ENCODE measurements at regions not wholly inside any gene's neighbourhood (a gene's known extent, or its start where the extent isn't known, plus 50 kb on each side); places are given as distances from the start of the nearest gene placed in this dataset.

DNA sequence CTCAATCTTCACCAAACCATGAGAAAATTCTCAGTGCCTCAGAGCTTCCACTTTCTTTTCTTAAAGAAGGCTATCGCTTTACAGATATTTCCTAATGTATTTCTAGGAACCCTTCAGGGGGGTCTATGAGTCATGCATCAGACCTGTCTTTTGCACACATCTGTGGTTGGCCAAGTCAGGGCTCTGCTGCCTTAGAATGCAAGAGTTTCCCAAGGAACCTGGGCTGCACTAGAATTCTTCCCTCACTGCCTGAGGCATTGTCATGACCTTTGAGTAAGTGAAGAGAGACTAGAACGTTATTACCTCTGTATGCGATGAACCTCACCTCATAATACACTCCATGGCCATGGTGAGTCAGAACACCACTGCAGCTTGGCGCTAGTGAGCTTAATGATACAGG, 365.0 kb upstream of the ID4 start:
- Histone ChIP-seq H4K20me1 (ENCODE audit: insufficient read depth, low read length) (no peaks in the 10 kb centered on the region), H3K27me3 (ENCODE audit: control insufficient read depth in 2 of 2, insufficient read depth in 2 of 2, low read length in 2 of 2) (no peaks in the 10 kb centered on the region), H3K27ac (ENCODE audit: low read depth in 1 of 2, low read length in 2 of 2) (no peak overlapping the region), H3K79me2 (ENCODE audit: insufficient read depth, low read length) (no peaks in the 10 kb centered on the region), H3K4me1 (ENCODE audit: control insufficient read depth in 1 of 2, insufficient read depth in 2 of 2, low read length in 2 of 2) (no peaks in the 10 kb centered on the region), H3K4me3 (replicated peaks in 1 of 3; ENCODE audit: low read depth in 2 of 3, low read length in 3 of 3) (no peak overlapping the region), H3K4me2 (replicated peaks; ENCODE audit: extremely low read depth, low read length, poor library complexity, severe bottlenecking) (no peak overlapping the region), H3K36me3 (replicated peaks in 1 of 2; ENCODE audit: control insufficient read depth in 1 of 2, insufficient read depth in 2 of 2, low read length in 2 of 2) (no peaks in the 10 kb centered on the region), H3K9me3 (replicated peaks in 1 of 2; ENCODE audit: control insufficient read depth in 1 of 2, insufficient read depth in 1 of 2, low read length in 2 of 2) (peaks cover 7 to 12% of the 10 kb centered on the region in 2 donors), H3K9ac (ENCODE audit: insufficient read depth, low read length, poor library complexity, severe bottlenecking) (no peak overlapping the region), H2AFZ (ENCODE audit: insufficient read depth, low read depth, low read length, poor library complexity, severe bottlenecking) (no peak overlapping the region)
- Mint-ChIP-seq H3K36me3 (no peaks in the 10 kb centered on the region), H3K9me3 (peaks cover 0 to 14% (median 10%) of the 10 kb centered on the region in 7 donors), H3K4me1 (no peaks in the 10 kb centered on the region), H3K27ac (no peak overlapping the region), H3K27me3 (ENCODE audit: low read depth in 3 of 3) (peaks cover 0 to 2% (median 0%) of the 10 kb centered on the region in 3 donors), H3K4me3 (no peak overlapping the region)
- no peak for DNase-seq
- WGBS (ENCODE audit: insufficient coverage) = 100% methylated on average over 1 of the region's 4 CpGs
- TF ChIP-seq, protein P1, sequence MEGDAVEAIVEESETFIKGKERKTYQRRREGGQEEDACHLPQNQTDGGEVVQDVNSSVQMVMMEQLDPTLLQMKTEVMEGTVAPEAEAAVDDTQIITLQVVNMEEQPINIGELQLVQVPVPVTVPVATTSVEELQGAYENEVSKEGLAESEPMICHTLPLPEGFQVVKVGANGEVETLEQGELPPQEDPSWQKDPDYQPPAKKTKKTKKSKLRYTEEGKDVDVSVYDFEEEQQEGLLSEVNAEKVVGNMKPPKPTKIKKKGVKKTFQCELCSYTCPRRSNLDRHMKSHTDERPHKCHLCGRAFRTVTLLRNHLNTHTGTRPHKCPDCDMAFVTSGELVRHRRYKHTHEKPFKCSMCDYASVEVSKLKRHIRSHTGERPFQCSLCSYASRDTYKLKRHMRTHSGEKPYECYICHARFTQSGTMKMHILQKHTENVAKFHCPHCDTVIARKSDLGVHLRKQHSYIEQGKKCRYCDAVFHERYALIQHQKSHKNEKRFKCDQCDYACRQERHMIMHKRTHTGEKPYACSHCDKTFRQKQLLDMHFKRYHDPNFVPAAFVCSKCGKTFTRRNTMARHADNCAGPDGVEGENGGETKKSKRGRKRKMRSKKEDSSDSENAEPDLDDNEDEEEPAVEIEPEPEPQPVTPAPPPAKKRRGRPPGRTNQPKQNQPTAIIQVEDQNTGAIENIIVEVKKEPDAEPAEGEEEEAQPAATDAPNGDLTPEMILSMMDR (IDR thresholded peaks at IDR 0.05) = no peak
- intact Hi-C loops (cut with micrococcal nuclease) = no loop called here

DNA sequence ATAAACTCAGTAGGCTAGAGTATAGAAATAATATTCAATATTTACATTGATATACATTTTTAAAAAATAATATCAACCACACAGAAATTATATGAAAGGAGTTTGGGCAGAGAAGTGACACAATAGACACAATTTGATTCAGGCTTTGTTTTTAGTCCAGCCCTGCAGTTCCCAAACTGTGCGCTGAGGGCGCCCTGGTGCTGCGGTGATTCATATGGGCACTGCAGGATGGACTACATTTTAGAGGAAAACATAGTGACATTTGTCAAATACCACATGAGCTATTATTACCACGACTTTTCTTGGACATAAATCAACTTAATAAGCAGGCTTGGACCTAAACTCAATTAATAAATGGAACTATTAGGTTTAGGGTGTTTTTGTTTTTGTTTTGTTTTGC, 364.3 kb upstream of the ID4 start:
- WGBS (ENCODE audit: insufficient coverage) = 90% methylated on average over 3 of the region's 4 CpGs
- no peak overlapping the region for H3K4me3 ChIP-seq (replicated peaks in 1 of 3; ENCODE audit: low read depth in 2 of 3, low read length in 3 of 3)
- Mint-ChIP-seq H3K4me1 (no peaks in the 10 kb centered on the region), H3K27ac (no peak overlapping the region), H3K9me3 (peaks cover 0 to 14% (median 10%) of the 10 kb centered on the region in 7 donors), H3K36me3 (no peaks in the 10 kb centered on the region), H3K27me3 (ENCODE audit: low read depth in 3 of 3) (peaks cover 0 to 2% (median 0%) of the 10 kb centered on the region in 3 donors), H3K4me3 (no peak overlapping the region)
- TF ChIP-seq, protein P1 (IDR thresholded peaks at IDR 0.05) = no peak
- no peaks in the 10 kb centered on the region for H3K36me3 ChIP-seq (replicated peaks in 1 of 2; ENCODE audit: control insufficient read depth in 1 of 2, insufficient read depth in 2 of 2, low read length in 2 of 2)
- H4K20me1 ChIP-seq (ENCODE audit: insufficient read depth, low read length) = no peaks in the 10 kb centered on the region
- DNase-seq = no peak
- H2AFZ ChIP-seq (ENCODE audit: insufficient read depth, low read depth, low read length, poor library complexity, severe bottlenecking) = no peak overlapping the region
- no peak overlapping the region for H3K4me2 ChIP-seq (replicated peaks; ENCODE audit: extremely low read depth, low read length, poor library complexity, severe bottlenecking)
- no peak overlapping the region for H3K9ac ChIP-seq (ENCODE audit: insufficient read depth, low read length, poor library complexity, severe bottlenecking)
- no peak overlapping the region for H3K27ac ChIP-seq (ENCODE audit: low read depth in 1 of 2, low read length in 2 of 2)
- no peaks in the 10 kb centered on the region for H3K27me3 ChIP-seq (ENCODE audit: control insufficient read depth in 2 of 2, insufficient read depth in 2 of 2, low read length in 2 of 2)
- H3K79me2 ChIP-seq (ENCODE audit: insufficient read depth, low read length) = no peaks in the 10 kb centered on the region
- intact Hi-C loops (cut with micrococcal nuclease) = no loop called here
- H3K9me3 ChIP-seq (replicated peaks in 1 of 2; ENCODE audit: control insufficient read depth in 1 of 2, insufficient read depth in 1 of 2, low read length in 2 of 2) = peaks cover 7 to 15% of the 10 kb centered on the region in 2 donors
- H3K4me1 ChIP-seq (ENCODE audit: control insufficient read depth in 1 of 2, insufficient read depth in 2 of 2, low read length in 2 of 2) = no peaks in the 10 kb centered on the region

All from CD14-positive monocyte (primary cell).